ENCODE measurements at regions not wholly inside any gene's neighbourhood (a gene's known extent, or its start where the extent isn't known, plus 50 kb on each side); places are given as distances from the start of the nearest gene placed in this dataset.
A peak's percentile ranks its signal among the peaks of the same experiment; 100 is the strongest.

GRCh38 chr3:76021376-76021775 is 236.0 kb upstream of the ZNF717 start:
- no peak overlapping the region for H3K4me3 ChIP-seq (replicated peaks; ENCODE audit: insufficient read depth, low read length)
- DNase-seq (ENCODE audit: low read depth in 1 of 2, low spot score in 1 of 2): no peak
- TF ChIP-seq GABPA (IDR thresholded peaks at IDR 0.05; ENCODE audit: low read depth) (no peak), SPI1 (IDR thresholded peaks at IDR 0.05; ENCODE audit: borderline replicate concordance, low read depth) (no peak), POLR2AphosphoS5 (IDR thresholded peaks at IDR 0.05; ENCODE audit: low read depth) (no peak)
- H3K27ac ChIP-seq (replicated peaks): no peak overlapping the region
- no peaks in the 10 kb centered on the region for H3K27me3 ChIP-seq (ENCODE audit: insufficient read depth, poor library complexity, severe bottlenecking)

GRCh38 chr3:76024640-76025039 is 239.3 kb upstream of the ZNF717 start:
- no peaks in the 10 kb centered on the region for H3K27me3 ChIP-seq (ENCODE audit: insufficient read depth, poor library complexity, severe bottlenecking)
- DNase-seq (ENCODE audit: low read depth in 1 of 2, low spot score in 1 of 2): no peak
- TF ChIP-seq CTCF (IDR thresholded peaks at IDR 0.05; ENCODE audit: insufficient read depth, low read length) (peak; percentile 10), SPI1 (IDR thresholded peaks at IDR 0.05; ENCODE audit: borderline replicate concordance, low read depth) (no peak)
- no peak overlapping the region for H3K27ac ChIP-seq (replicated peaks)
- H3K4me3 ChIP-seq (replicated peaks; ENCODE audit: insufficient read depth, low read length): no peak overlapping the region

GRCh38 chr3:76025561-76025960 is 240.2 kb upstream of the ZNF717 start:
- no peak overlapping the region for H3K4me3 ChIP-seq (replicated peaks; ENCODE audit: insufficient read depth, low read length)
- no peak overlapping the region for H3K27ac ChIP-seq (replicated peaks)
- TF ChIP-seq REST (IDR thresholded peaks at IDR 0.05; ENCODE audit: insufficient replicate concordance, low read depth): no peak
- no peak for TF ChIP-seq GABPA (IDR thresholded peaks at IDR 0.05; ENCODE audit: low read depth)
- no peak for TF ChIP-seq CTCF (IDR thresholded peaks at IDR 0.05; ENCODE audit: insufficient read depth, low read length)
- no peak for TF ChIP-seq POLR2AphosphoS5 (IDR thresholded peaks at IDR 0.05; ENCODE audit: low read depth)
- no peak for TF ChIP-seq SPI1 (IDR thresholded peaks at IDR 0.05; ENCODE audit: borderline replicate concordance, low read depth)
- DNase-seq (ENCODE audit: low read depth in 1 of 2, low spot score in 1 of 2): no peak
- no peaks in the 10 kb centered on the region for H3K27me3 ChIP-seq (ENCODE audit: insufficient read depth, poor library complexity, severe bottlenecking)

- DNase-seq (ENCODE audit: low read depth in 1 of 2, low spot score in 1 of 2): no peak
- no peaks in the 10 kb centered on the region for H3K27me3 ChIP-seq (ENCODE audit: insufficient read depth, poor library complexity, severe bottlenecking)
- no peak overlapping the region for H3K27ac ChIP-seq (replicated peaks)
- no peak overlapping the region for H3K4me3 ChIP-seq (replicated peaks; ENCODE audit: insufficient read depth, low read length)
- TF ChIP-seq REST (IDR thresholded peaks at IDR 0.05; ENCODE audit: insufficient replicate concordance, low read depth) (no peak), POLR2AphosphoS5 (IDR thresholded peaks at IDR 0.05; ENCODE audit: low read depth) (no peak), CTCF (IDR thresholded peaks at IDR 0.05; ENCODE audit: insufficient read depth, low read length) (no peak), GABPA (IDR thresholded peaks at IDR 0.05; ENCODE audit: low read depth) (no peak), SPI1 (IDR thresholded peaks at IDR 0.05; ENCODE audit: borderline replicate concordance, low read depth) (no peak)
Observed at GRCh38 chr3:76026379-76026778, 241.0 kb upstream of the ZNF717 start.

Measured in HL-60 (cell line).